B cell (primary cell): ENCODE measurements at regions not wholly inside any gene's neighbourhood (a gene's known extent, or its start where the extent isn't known, plus 50 kb on each side); places are given as distances from the start of the nearest gene placed in this dataset.

Experiments
- ATAC-seq: fragments of 200-7000 bp; cut with Tn5 transposase; one replicate; pipeline ENCODE4 v1.10.0; 2021; ENCODE audit warnings: low read depth, mild to moderate bottlenecking, moderate number of reproducible peaks, moderate library complexity
- CTCF ChIA-PET: fragments of 350-600 bp; sonication (Branson Sonifier 250); formaldehyde crosslinking; loops from one replicate; lab custom pipeline; 2021; ENCODE audit warnings: antibody characterized with exemption, inconsistent platforms; lab: Charles Lee
- POLR2A ChIA-PET: fragments of 350-600 bp; sonication (Branson Sonifier 250); formaldehyde crosslinking; loops from one replicate; lab custom pipeline; 2021; ENCODE audit warnings: antibody characterized with exemption; lab: Charles Lee
- DNase-seq: peaks from one replicate; pipeline ENCODE4 v3.0.0; 2013
- H2AFZ ChIP-seq: 2 replicates; pipeline ENCODE4 v1.6.1; 2012; ENCODE audit warnings: mild to moderate bottlenecking, low read depth, low read length; ENCODE audit not compliant: insufficient read depth, poor library complexity, severe bottlenecking
- H3K27ac ChIP-seq, 2 donors: 1 replicate in 1 of 2; 2 replicates in 1 of 2; pipeline ENCODE4 v1.5.1; 2012 to 2013; ENCODE audit warnings: low read length in 2 of 2, mild to moderate bottlenecking in 2 of 2, moderate library complexity in 1 of 2
- H3K27me3 ChIP-seq, 4 experiments: fragments of 200-600 bp in 1 of 4; sonication (generic) in 1 of 4; replicated peaks in 1 of 4; 1 replicate in 2 of 4; 2 replicates in 2 of 4; pipeline versions ENCODE4 v1.6.1 to v1.7.0; 2013 to 2016; ENCODE audit warnings: low read length in 3 of 4, mild to moderate bottlenecking in 2 of 4, mixed read lengths in 1 of 4, moderate library complexity in 1 of 4; ENCODE audit not compliant: insufficient read depth in 4 of 4, control insufficient read depth in 3 of 4; ENCODE audit errors: control extremely low read depth in 1 of 4
- H3K36me3 ChIP-seq, 2 experiments: replicated peaks in 1 of 2; 1 replicate in 1 of 2; 2 replicates in 1 of 2; pipeline versions ENCODE4 v1.6.1 to v1.7.1; 2013; ENCODE audit warnings: low read length in 1 of 2; ENCODE audit not compliant: insufficient read depth in 2 of 2, control insufficient read depth in 1 of 2; ENCODE audit errors: control extremely low read depth in 1 of 2, extremely low read depth in 1 of 2
- H3K4me1 ChIP-seq, 2 donors: fragments of 200-600 bp in 1 of 2; sonication (generic) in 1 of 2; 1 replicate in 1 of 2; 2 replicates in 1 of 2; pipeline versions ENCODE4 v1.5.1 to v1.6.1; 2013 to 2017; ENCODE audit warnings: low read length in 2 of 2; ENCODE audit not compliant: control insufficient read depth in 2 of 2, insufficient read depth in 2 of 2
- H3K4me2 ChIP-seq: replicated peaks from 2 replicates; pipeline ENCODE3; 2012; ENCODE audit warnings: mild to moderate bottlenecking, low read depth, low read length; ENCODE audit not compliant: poor library complexity, severe bottlenecking
- H3K4me3 ChIP-seq, 5 experiments: fragments of 200-600 bp in 1 of 5; sonication (generic) in 1 of 5; 1 replicate in 3 of 5; 2 replicates in 2 of 5; pipeline versions ENCODE4 v1.5.1 to v1.7.0; 2011 to 2016; ENCODE audit warnings: low read length in 4 of 5, mild to moderate bottlenecking in 4 of 5, low read depth in 2 of 5, control low read depth in 1 of 5, moderate library complexity in 1 of 5; ENCODE audit not compliant: insufficient read depth in 1 of 5; ENCODE audit errors: control extremely low read depth in 1 of 5, extremely low read depth in 1 of 5
- H3K79me2 ChIP-seq: fragments of 200-600 bp; sonication (generic); one replicate; pipeline ENCODE4 v1.6.0; 2016; ENCODE audit warnings: low read length; ENCODE audit not compliant: control insufficient read depth, insufficient read depth
- H3K9ac ChIP-seq: fragments of 200-600 bp; sonication (generic); 2 replicates; pipeline ENCODE4 v1.6.1; 2017; ENCODE audit warnings: mild to moderate bottlenecking, low read length, moderate library complexity
- H3K9me3 ChIP-seq, 3 donors: one replicate each; pipeline versions ENCODE4 v1.6.1 to v1.7.1; 2013; ENCODE audit warnings: low read length in 2 of 3; ENCODE audit not compliant: control insufficient read depth in 2 of 3, insufficient read depth in 1 of 3; ENCODE audit errors: control extremely low read depth in 1 of 3
- H4K20me1 ChIP-seq: 2 replicates; pipeline ENCODE4 v1.6.0; 2012; ENCODE audit warnings: mild to moderate bottlenecking, low read length; ENCODE audit not compliant: insufficient read depth, control insufficient read depth, poor library complexity, severe bottlenecking
- H3K27ac Mint-ChIP-seq: one replicate; pipeline ENCODE4 v1.8.0; 2021; ENCODE audit warnings: mixed read lengths
- H3K27me3 Mint-ChIP-seq: one replicate; pipeline ENCODE4 v1.8.0; 2021; ENCODE audit warnings: mixed read lengths
- H3K4me1 Mint-ChIP-seq: one replicate; pipeline ENCODE4 v1.8.0; 2021; ENCODE audit warnings: mixed read lengths
- H3K4me3 Mint-ChIP-seq: one replicate; pipeline ENCODE4 v1.8.0; 2021; ENCODE audit warnings: mixed read lengths
- H3K9me3 Mint-ChIP-seq: one replicate; pipeline ENCODE4 v1.8.0; 2022; ENCODE audit warnings: mixed read lengths; ENCODE audit not compliant: insufficient read depth
- CTCF ChIP-seq: fragments of 200-600 bp; IDR thresholded peaks from one replicate; pipeline ENCODE4 v1.8.0; 2022; ENCODE audit warnings: antibody characterized with exemption, mild to moderate bottlenecking
- EZH2 ChIP-seq: IDR thresholded peaks from 2 replicates; pipeline ENCODE4 v1.6.1; 2012; ENCODE audit warnings: borderline replicate concordance, low read depth, mild to moderate bottlenecking, moderate library complexity, low read length; ENCODE audit not compliant: insufficient read depth, poor library complexity, severe bottlenecking
- WGBS: methylation state at CpG from one replicate; pipeline ENCODE4 v1.1.5; 2013; ENCODE audit warnings: missing lambda C conversion rate; ENCODE audit not compliant: insufficient coverage; 5-methylcytosine and 5-hydroxymethylcytosine counted together
- intact Hi-C: fragments of 100-400 bp; cut with micrococcal nuclease; formaldehyde crosslinking; loops from one replicate; pipeline ENCODE4 v1.10.0; 2022

- Mint-ChIP-seq H3K4me3 (no peak overlapping the region), H3K27me3 (no peaks in the 10 kb centered on the region), H3K27ac (no peak overlapping the region), H3K4me1 (no peaks in the 10 kb centered on the region), H3K9me3 (no peaks in the 10 kb centered on the region)
- intact Hi-C loops: no loop called here
- TF ChIP-seq EZH2 (no peak), CTCF (no peak)
- Histone ChIP-seq H4K20me1 (no peaks in the 10 kb centered on the region), H3K27me3 (no peaks in the 10 kb centered on the region), H3K9me3 (no peaks in the 10 kb centered on the region), H3K4me3 (no peak overlapping the region), H3K27ac (no peak overlapping the region), H2AFZ (no peak overlapping the region), H3K36me3 (no peaks in the 10 kb centered on the region), H3K79me2 (no peaks in the 10 kb centered on the region), H3K9ac (no peak overlapping the region), H3K4me1 (no peaks in the 10 kb centered on the region), H3K4me2 (no peak overlapping the region)
- ATAC-seq (no peak), DNase-seq (no peak)
- ChIA-PET CTCF (no interaction called here), POLR2A (no interaction called here)
- no CpG with 5 or more reads among the region's 1 CpG for WGBS
Observed at GRCh38 chr7:84844771-84845170, 342.1 kb downstream of the SEMA3D start.

GRCh38 chr7:84841809-84842208, 345.0 kb downstream of the SEMA3D start:
- no peak overlapping the region for H2AFZ ChIP-seq
- H3K9ac ChIP-seq: no peak overlapping the region
- H3K36me3 ChIP-seq: no peaks in the 10 kb centered on the region
- H3K27me3 Mint-ChIP-seq: no peaks in the 10 kb centered on the region
- no peak for DNase-seq
- no peak for ATAC-seq
- H3K9me3 ChIP-seq: no peaks in the 10 kb centered on the region
- 75% methylated on average over 1 of the region's 3 CpGs for WGBS
- POLR2A ChIA-PET: no interaction called here
- H3K4me2 ChIP-seq: no peak overlapping the region
- H3K27me3 ChIP-seq: no peaks in the 10 kb centered on the region
- no peak overlapping the region for H3K27ac Mint-ChIP-seq
- CTCF ChIA-PET: no interaction called here
- no peaks in the 10 kb centered on the region for H3K9me3 Mint-ChIP-seq
- TF ChIP-seq CTCF (no peak), EZH2 (no peak)
- no peak overlapping the region for H3K4me3 ChIP-seq
- no peaks in the 10 kb centered on the region for H3K79me2 ChIP-seq
- no peaks in the 10 kb centered on the region for H3K4me1 Mint-ChIP-seq
- intact Hi-C loops: no loop called here
- no peak overlapping the region for H3K27ac ChIP-seq
- H3K4me3 Mint-ChIP-seq: no peak overlapping the region
- H3K4me1 ChIP-seq: no peaks in the 10 kb centered on the region
- no peaks in the 10 kb centered on the region for H4K20me1 ChIP-seq
